Gastroesophageal sphincter (tissue), 3 donors: ENCODE measurements at regions not wholly inside any gene's neighbourhood (a gene's known extent, or its start where the extent isn't known, plus 50 kb on each side); places are given as distances from the start of the nearest gene placed in this dataset.

Source experiments
- CTCF ChIP-seq, 4 experiments: fragments of 200-600 bp in 2 of 4; fragments of 450-650 bp in 2 of 4; sonication (generic) in 1 of 4; IDR thresholded peaks; one replicate each; pipeline ENCODE4 v1.5.1; 2017 to 2019; ENCODE audit warnings: antibody characterized with exemption in 4 of 4, mild to moderate bottlenecking in 2 of 4, moderate library complexity in 2 of 4
- POLR2AphosphoS5 ChIP-seq: sonication (generic); formaldehyde crosslinking; IDR thresholded peaks from one replicate; pipeline ENCODE4 v1.6.1; 2017; ENCODE audit warnings: antibody characterized with exemption

GRCh38 chr7:120014925-120015465 is 258.0 kb upstream of the KCND2 start:
- TF ChIP-seq CTCF (IDR thresholded peaks at IDR 0.05), result no peak
- TF ChIP-seq POLR2AphosphoS5, result no peak
